GM21619 (cell line): ENCODE measurements at regions not wholly inside any gene's neighbourhood (a gene's known extent, or its start where the extent isn't known, plus 50 kb on each side); places are given as distances from the start of the nearest gene placed in this dataset.
"Not testable (repeated sequence)": the region's sequence is repeated elsewhere in the genome, so short reads cannot be mapped to it uniquely, and the experiment has no call there.

Experiments used
- ATAC-seq: cut with Tn5 transposase; IDR thresholded peaks from one replicate; pipeline ENCODE4 v1.9.1; 2021; ENCODE audit not compliant: unreplicated experiment

DNA sequence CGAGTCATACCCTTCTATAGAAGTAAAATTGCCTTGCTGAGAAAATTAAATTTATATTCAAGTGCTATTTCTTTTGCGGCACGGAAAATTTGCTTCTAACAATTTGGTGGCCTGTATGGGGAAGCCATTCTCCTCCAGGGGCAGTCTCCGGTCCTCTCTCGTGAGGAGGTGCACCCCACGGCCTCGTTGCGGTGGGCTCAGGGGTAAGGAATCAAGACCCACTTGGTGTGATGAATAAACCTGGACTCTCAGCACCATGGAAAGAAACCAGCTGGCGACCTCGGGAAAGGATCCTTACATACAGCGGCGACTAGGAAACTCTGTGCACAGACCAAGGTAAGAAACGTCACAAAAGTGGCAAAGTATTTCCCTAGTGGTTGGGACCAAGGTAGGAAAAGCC lies 252.9 kb downstream of the DPY19L2 start:
- no peak for ATAC-seq

DNA sequence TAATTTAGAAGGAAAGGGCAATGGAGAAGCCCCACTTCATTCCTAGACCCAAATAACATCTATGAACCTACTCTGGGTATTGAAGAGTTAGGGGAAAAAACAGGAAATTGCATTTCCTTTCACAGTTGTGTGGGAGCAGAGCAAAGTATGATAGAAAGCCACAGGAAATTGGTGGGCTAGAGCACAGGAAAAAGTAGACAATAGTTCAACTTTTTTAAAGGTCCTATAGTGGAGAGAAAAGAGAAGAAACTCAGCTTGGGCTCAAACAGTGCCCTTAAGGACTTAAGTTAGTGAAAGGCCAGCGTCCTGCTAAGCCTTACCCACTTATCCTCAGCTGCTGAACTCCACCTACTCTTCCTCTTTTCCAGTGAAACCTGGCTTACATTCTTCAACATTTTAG lies 258.1 kb downstream of the DPY19L2 start:
- ATAC-seq, result no peak

DNA sequence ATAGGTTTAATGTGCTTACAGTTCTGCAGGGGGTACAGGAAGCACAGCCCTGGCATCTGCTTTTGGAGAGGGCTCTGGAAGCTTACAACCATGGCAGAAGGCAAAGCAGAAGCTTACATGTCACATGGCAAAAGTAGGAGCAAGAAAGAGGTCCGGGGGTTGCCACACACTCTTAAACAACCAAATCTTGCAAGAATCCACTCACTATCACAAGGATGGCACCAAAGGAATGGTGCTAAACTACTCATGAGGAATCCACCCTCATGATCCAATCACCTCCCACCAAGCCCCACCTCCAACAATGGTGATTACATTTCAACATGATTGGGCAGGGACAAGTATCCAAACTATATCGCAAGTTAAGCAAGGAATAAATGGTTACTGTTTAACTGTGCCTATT lies 255.8 kb upstream of the AVPR1A start:
- no peak for ATAC-seq

DNA sequence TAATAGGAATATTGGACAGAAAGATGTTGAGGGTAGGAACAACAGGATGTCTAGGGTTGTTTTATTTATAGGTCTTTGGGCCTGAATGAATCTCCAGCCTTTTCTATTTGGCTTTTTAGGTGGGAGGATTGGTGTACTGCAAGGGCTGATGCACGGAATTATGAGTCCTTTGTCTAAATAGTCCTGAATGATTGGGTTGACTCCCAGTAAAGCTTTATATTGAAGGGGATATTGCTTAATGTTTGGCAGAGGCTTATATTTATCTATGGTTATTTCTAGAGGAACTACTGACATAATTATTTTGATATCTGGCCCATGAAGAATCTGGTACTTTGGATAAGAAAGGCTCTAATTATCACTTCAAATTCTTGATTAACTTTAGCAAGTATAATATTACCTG lies 253.6 kb upstream of the AVPR1A start:
- ATAC-seq, result no peak

DNA sequence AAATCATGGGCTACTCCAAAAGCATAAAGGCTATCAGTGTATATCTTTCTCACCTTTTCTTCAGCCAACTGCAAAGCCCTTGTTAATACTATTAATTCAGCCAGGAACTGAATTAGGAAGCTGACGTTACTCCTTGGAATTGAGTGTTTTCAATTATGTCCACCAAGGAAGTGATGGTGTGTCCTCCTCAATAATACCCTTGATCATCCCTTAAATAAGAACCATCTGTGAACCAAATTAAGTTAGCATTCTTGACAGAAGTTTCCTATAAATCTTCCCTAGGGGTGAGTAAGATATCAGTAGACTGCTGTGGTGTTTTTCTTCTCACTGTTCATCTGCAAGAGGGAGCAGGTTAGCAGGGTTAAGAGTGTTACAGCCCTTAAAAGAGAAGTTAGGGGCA lies 252.3 kb upstream of the AVPR1A start:
- no peak for ATAC-seq

DNA sequence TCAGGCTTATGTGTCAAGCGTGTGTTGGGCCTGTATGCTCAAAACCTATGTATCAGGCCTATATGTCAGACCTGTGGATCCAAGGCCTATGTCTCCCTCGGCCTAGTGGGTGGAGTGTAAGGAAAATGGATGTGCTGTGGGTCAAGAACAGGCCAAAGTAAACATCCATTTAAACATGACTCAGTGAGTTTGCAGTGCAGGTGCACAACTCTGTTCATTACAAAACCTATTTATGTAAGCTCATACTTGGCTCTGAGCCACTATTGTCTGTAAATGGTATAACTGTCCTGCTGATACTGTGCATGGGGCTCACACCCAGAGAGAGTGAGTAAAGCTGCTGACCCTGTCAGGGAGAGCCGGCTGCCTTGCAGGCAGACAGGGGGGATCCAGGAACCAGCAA lies 249.7 kb upstream of the AVPR1A start:
- no peak for ATAC-seq

DNA sequence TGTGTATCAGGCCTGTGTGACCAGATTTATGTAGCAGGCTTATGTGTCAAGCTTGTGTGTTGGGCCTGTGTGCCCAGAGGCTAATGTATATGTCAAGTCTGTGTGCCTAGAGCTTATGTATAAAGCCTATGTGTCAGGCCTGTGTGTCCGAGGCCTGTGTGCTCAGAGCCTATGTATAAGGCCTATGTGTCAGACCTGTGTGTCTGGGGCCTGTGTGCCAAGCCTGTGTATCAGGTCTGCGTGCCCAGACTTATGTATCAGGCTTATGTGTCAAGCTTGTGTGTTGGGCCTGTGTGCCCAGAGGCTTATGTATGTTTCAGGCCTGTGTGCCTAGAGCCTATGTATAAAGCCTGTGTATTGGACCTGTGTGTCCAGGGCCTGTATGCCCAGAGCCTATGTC lies 249.3 kb upstream of the AVPR1A start:
- no peak for ATAC-seq

DNA sequence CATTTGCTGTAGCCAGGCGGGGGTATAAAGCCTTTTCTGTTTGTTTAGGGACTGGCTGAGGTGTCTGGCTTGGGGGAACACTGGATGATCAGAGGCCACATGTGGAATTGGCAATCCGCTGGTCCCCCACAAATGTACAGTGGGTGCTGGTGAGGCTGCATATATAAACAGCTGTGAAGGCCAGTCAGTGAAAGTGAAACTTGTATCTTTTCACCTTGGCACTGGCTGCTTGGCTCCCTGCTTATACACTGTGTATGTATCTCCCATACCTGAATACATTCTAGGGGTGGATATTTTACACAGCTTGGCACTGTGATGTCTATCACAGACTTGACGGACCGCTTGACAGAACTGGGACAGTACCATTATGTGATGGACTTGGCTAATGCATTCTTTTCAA lies 246.8 kb upstream of the AVPR1A start:
- no peak for ATAC-seq

DNA sequence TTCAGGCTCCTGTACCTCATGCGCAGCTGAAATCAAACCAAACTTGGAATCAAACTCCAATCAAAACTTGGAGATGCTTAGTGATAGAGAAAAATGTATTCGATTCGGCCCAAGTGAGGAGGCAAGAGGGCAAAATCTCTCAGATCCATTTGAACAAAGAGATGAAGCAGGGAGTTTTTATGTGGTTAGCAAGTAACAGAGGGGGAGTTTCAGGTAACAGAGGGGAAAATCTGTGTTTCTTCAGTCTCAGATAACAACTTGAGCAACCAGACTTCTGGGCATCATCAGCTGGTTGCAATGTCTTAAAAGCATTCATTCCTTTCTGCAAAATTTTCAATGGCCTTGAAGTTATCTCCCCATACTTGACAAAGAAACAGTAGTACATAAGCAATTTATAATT lies 245.1 kb upstream of the AVPR1A start:
- no peak for ATAC-seq

DNA sequence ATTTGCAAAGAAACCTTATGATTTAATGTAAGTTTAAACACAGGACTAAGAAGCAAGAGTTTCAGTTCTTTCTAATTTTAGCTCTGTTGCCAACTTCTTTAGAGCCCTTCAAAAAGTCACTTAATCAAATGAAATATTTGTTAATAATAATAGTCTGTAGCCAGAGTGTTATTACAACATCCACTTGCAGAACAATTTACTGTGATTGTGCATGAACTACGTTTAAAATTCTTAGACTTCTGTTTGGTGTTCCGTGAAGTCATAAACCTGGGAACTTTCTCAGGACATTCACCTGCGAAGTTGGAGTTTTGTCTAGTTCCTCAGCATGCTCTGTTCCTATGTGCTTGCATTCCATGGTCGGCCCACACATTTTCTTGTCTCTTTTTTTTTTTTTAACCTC lies 244.0 kb upstream of the AVPR1A start:
- no peak for ATAC-seq

DNA sequence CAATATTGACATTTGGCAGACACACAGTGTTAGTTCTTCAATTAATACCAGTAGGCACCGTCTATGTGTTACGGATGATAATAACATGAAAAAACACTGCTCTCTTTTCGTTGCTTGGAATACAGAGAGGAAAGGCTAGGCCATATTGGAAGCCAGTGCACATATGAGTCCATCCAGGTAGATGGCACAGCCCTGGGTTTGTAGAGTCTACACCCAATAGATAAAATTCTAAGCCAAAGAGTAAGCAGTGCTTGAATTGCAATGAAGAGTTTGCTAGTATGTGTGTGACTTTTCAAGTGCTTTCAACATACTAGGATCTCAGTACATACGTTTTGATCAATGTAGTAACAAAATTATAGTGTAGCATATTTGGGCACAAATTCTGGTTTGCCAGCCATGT lies 243.3 kb upstream of the AVPR1A start:
- ATAC-seq, result no peak

DNA sequence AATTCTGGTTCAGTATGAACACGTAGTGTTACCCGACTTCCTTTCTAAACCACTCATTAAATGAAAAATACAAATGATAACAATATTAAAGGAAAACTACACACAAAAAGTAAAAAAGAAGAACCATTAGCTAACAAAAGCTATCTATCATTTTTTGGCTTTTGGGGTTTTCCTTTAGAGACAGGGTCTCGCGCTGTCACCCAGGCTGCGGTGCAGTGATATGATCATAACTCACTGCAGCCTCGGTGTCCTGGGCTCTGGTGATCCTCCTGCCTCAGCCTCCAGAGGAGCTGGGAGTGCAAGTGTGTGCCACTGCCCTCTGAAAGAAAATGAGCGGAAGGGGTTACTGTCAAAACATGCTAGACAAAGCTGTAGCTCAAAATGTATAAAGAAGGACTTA lies 238.2 kb upstream of the AVPR1A start:
- ATAC-seq, result no peak

DNA sequence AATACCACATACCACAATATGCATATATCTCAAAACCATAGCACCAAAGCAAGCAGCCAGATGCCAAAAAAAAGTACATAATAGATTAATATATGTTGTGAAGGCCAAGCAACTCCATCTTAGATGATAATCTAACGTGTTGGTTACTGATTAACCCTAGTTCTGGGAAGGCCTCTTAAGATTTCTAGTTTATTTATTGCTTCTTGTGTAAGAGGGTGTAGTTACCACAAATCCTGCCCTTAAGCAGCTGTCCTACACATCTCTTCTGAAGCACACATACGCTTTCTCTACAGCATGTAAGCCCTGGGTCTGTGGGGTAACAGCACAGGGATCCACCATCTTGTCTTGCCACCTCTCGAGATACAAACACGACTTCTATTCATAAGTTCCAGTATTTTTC lies 236.8 kb upstream of the AVPR1A start:
- no peak for ATAC-seq

DNA sequence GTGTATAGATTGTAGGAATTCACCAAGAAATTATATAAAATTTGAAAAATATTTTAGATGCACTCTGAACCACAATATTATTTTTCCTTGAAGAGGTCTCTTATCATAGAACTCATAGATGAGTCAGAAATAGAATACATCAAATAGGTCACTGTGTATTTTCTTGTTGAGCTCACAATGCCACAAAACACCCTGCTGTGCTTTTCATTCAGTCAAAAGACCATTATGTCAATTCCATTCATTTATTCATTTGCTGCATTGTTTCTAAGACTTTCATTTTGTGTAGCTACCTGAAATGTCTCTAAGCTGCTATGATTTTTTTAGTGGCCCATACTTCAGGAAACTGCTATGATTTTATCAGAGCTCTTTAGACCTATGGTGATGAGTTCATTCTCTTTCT lies 231.9 kb upstream of the AVPR1A start:
- ATAC-seq, result no peak

DNA sequence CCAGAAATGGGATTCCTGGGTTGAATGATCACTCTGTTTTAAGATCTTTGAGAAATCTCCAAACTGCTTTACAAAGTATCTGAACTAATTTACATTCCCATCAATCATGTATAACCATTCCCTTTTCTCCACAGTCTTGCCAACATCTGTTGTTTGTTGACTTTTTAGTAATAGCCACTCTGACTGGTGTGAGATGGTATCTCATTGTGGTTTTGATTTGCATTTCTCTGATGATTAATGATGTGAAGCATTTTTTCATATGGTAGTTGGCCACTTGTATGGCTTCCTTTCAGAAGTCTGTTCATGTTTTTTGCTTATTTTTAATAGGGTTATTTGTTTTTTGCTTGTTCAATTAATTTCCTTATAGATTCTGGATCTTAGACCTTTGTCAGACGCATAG lies 211.8 kb upstream of the AVPR1A start:
- ATAC-seq, result no peak

DNA sequence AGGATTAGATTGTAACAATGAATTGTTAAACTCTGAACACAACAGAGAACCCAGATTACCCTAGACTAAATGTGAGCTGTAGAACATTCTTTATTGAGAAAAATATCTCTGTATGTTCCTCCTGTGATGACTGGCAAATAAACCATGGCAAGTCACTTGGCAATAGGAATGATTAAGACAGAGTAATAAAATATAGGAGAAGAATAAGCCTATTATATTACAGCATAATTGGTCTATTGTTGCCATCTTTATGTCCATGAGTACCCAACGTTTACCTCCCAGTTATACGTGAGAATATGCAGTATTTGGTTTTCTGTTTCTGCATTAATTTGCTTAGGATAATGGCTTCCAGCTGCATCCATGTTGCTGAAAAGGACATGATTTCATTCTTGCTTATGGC lies 211.2 kb upstream of the AVPR1A start:
- no peak for ATAC-seq

DNA sequence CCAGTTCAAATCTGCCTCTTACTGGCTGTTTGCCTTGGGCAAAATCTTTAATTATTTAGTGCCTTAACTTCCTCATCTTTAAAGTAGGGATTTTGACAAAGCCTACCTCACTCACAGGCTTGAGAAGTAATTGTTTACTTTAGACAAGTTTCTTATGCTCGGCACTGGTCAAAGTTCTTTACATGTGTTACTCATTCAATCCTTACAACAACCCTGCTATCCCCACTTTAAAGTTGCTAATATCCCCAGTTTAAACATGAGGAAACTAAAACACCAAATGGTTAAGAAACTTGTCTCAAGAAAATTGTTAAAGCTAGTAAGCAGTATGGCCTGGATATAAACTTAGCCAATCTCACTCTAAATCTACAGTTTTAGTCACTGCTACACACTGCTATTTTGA lies 204.0 kb upstream of the AVPR1A start:
- ATAC-seq, result no peak

DNA sequence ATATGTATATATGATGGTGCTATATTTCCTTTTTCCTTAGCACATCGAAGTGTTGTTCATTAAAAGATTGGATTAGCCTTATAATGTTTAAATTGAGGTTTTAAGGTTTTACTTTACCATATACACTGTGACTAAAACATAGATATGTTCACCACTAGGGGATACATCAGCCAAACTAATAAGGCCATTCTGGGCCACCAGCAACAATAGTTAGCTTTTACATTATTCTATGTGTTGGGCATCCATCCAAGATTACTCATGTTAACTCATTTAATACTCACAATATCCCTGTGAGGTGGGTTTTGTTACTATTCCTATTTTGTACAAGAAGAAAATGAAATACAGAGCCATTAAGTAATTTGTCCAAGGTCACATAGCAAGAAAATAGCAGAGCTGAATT lies 202.6 kb upstream of the AVPR1A start:
- ATAC-seq, result no peak

DNA sequence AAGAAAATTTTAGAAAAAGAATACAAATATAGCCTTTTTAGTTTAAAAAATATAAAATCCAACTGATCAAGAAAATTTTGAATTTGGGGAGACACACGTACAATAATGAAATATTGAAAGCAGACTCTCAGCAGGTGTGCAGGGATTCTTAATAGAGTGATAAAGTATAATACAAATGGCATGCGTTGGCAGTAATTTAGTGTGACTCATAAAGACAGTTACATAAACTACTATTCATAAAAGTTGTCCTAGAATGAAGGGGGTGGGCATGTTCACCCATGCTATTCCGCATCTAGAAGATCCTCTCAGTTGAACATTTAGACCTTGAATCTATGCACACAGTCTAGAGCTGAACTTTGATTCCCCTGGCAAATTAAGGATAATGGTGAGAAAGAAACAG lies 200.4 kb upstream of the AVPR1A start:
- no peak for ATAC-seq

DNA sequence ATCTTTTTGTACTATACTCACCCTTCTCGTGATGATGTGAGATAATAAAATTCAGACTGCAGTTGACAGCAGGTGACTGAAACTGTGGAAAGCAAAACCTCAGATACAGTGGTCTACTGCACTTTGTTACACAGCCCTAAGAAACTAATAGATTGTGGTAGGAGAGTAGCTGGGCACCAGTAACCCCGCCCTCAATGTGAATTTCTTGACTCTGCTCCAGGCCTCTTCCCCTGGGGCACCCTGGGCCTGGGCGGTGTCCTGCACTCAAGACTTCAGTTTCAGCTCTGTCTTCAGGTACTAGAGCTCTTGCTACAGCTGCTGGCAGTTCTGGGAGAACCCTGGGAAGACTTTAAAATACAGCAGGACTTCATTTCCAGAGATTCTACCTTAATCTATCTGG lies 197.6 kb upstream of the AVPR1A start:
- ATAC-seq, result no peak

DNA sequence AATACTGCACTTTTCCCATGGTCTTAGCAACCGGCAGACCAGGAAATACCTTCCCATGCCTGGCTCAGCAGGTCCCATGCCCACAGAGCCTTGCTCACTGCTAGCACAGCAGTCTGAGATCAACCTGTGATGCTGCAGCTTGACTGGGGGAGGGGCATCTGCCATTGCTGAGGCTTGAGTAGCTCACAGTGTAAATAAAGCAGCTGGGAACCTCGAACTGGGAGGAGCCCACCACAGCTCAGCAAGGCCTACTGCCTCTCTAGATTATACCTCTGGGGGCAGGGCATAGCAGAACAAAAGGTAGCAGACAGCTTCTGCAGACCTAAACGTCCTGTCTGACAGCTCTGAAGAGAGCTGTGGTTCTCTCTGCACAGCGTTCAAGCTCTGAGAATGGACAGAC lies 186.2 kb upstream of the AVPR1A start:
- not testable (repeated sequence) for ATAC-seq

DNA sequence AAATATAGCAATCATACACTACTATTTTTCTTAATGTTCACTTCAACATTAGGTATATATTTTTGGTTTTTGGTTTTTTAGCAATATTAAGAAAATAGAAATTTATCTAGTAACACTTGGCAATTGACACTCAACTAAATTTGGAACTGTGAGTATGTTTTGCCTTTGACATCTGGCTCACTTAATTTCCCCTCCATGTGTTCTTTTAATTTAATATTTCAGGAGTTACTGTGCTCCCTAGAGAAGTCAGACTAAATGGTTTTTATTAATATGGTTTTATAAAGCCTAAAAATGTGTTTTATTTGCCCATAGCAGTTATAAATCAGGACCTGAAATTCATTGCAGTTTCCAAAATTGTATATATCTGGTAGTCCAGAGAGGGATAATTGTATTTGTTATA lies 175.3 kb upstream of the AVPR1A start:
- ATAC-seq, result no peak

DNA sequence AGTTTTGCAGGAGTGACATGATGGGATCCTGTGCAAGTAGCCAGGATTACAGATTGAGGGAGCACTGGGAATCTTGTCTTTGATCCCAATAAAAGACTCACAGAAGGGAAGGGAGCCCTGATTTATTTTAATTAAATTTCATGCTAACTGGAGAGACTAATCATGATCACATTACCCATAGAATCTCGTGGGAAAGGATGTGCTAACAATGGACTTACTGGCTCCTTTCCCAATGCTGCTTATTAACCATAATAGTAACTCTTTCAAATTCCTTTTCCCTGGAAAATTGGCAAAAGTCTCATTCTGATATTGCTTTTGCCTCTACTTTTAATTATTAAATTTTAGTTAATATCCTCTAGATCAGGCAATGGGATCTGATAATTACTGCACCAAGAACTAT lies 174.8 kb upstream of the AVPR1A start:
- no peak for ATAC-seq

DNA sequence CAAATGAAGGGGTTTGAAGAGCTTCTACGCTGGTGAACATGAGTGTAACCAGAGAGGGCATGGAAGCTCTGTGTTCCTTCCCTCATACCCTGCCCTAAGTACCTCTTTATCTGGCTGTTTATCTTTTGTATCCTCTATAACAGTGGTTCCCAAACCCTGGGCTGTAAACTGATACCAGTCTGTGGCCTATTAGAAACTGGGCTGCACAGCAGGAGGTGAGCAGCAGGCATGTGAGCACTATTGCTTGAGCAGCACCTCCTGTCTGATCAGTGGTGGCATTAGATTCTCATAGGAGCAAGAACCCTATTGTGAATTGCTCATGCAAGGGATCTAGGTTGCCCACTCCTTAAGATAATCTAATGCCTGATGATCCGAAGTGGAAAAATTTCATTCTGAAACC lies 172.9 kb upstream of the AVPR1A start:
- ATAC-seq, result no peak
